Omental fat pad (tissue), 3 donors: ENCODE measurements at regions not wholly inside any gene's neighbourhood (a gene's known extent, or its start where the extent isn't known, plus 50 kb on each side); places are given as distances from the start of the nearest gene placed in this dataset.

Experiments used
- ATAC-seq: fragments of 150-250 bp; one replicate; pipeline ENCODE4 v1.9.1; 2016; ENCODE audit warnings: mild to moderate bottlenecking, moderate library complexity; ENCODE audit not compliant: low FRiP score
- DNase-seq: peaks from one replicate; pipeline ENCODE4 v3.0.0-alpha.2; 2019; ENCODE audit warnings: low spot score
- TF ChIP-seq, protein P1 (sequence below), 3 donors: fragments of 450-650 bp; IDR thresholded peaks; one replicate each; pipeline ENCODE4 v1.5.1; 2016 to 2017; ENCODE audit warnings: antibody characterized with exemption in 3 of 3, mild to moderate bottlenecking in 3 of 3, moderate library complexity in 2 of 3

DNA sequence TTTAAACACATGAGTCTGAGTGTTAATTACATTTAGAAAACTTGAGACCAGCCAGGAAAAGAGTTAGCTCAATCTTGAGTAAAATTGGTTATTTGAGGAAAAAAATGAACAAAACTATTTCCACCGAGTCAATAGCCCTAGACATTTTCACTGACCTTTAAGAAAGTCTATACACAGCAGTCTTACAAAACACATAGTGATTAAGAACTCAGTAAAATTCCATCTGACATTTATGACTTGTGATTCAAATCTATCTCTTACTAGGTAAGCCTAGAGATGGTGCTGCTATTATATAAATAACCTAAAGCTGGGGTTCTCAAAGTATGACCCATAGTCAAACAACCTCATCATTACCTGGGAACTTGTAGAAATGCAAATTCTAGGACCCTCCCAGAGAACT lies 109.1 kb upstream of the COL8A1 start:
- TF ChIP-seq, protein P1, sequence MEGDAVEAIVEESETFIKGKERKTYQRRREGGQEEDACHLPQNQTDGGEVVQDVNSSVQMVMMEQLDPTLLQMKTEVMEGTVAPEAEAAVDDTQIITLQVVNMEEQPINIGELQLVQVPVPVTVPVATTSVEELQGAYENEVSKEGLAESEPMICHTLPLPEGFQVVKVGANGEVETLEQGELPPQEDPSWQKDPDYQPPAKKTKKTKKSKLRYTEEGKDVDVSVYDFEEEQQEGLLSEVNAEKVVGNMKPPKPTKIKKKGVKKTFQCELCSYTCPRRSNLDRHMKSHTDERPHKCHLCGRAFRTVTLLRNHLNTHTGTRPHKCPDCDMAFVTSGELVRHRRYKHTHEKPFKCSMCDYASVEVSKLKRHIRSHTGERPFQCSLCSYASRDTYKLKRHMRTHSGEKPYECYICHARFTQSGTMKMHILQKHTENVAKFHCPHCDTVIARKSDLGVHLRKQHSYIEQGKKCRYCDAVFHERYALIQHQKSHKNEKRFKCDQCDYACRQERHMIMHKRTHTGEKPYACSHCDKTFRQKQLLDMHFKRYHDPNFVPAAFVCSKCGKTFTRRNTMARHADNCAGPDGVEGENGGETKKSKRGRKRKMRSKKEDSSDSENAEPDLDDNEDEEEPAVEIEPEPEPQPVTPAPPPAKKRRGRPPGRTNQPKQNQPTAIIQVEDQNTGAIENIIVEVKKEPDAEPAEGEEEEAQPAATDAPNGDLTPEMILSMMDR (IDR thresholded peaks at IDR 0.05): no peak
- peak; percentile 59 for ATAC-seq

DNA sequence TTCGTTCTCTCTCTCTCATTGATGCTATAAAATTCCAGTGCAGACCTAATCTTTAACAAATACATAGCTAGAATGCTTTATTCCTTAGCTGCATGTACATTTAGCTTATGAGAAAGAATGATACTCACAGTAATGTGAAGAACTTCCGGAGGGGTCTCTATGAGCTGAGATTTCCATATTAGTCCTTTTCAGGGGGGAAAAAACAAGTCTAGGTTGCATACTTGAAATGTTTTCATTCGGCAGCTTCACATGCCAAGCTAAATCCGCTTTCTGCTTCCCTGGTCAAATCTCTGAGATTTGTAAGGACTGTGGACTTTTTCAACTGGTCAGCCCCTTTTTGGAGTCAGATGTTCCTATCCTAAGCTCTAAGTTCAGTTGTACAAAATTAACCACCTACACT lies 111.5 kb upstream of the COL8A1 start:
- TF ChIP-seq, protein P1 (IDR thresholded peaks at IDR 0.05): no peak
- ATAC-seq (no peak), DNase-seq (no peak)

More for the DNA sequence above, 109.1 kb upstream of the COL8A1 start:
- no peak for DNase-seq

DNA sequence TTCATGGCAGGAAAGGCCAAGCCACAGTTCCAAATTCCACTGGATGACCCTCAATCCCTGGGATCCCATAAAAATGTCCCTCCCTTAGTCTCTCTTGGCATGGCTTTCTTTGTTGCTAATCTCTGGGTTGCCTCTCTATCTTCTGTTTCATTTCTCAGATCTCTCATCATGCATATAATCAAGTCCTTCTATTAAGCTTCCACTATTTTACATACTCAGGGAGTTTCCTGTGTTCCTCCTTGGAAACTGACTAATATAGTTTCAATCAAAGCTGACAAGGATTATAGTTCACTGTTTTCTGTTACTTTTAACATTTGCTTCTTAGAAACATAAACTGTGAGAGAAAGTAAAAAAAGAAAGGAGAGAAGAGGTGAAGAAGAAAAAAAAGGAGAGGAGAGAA lies 113.8 kb upstream of the COL8A1 start:
- TF ChIP-seq, protein P1 (IDR thresholded peaks at IDR 0.05): no peak
- ATAC-seq (no peak), DNase-seq (no peak)

DNA sequence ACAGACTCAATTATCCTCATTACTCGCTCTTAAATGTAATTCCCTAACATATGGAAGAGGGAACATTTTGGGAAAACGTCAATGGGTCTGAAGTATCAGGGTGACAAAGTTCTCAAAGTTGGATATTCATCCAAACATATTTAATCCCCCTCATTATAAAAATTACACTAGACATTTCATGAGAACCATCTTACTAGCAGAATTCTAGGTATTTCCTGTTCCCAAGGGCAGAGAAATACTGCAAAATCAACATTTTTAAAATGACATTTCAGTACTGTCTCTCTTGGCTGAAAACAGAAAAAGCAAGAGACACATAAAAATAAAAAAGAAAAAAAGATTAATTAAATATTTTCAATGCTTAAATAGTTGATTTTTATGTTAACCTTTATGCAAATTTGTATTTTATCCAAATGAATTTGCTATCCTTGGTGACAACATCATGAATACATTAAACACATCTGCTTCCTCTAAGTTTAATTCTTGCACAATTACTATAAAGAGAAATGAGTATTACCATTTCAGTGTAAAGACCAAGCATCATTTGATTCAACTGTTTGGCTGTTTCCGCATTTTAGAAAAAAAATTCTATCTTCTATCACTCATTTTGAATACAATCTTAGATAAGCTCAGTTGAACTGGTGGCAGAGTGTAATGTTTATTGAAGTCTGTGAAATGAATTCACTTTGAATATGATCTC lies 114.8 kb upstream of the COL8A1 start:
- ATAC-seq: no peak
- TF ChIP-seq, protein P1 (IDR thresholded peaks at IDR 0.05): no peak
- no peak for DNase-seq

DNA sequence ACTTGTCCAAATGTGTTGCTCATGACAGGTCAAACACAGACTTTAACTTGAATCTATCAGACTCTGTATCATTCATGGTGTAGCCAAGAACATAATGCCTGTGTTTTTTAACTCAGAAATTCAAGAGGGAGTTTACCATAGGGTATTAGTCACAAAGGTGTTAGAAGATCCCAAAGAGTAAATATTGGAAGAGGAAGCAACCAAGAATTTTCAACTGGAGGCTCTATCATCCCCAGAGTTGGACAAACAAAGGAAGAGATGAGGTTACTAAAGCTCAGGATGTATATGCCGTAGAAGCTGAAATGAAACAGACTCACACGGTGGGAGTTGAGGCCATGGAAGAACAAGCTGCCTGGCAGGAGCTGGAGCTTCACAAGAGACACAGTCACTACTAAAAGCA lies 116.2 kb upstream of the COL8A1 start:
- TF ChIP-seq, protein P1 (IDR thresholded peaks at IDR 0.05): no peak
- no peak for DNase-seq
- ATAC-seq: no peak

DNA sequence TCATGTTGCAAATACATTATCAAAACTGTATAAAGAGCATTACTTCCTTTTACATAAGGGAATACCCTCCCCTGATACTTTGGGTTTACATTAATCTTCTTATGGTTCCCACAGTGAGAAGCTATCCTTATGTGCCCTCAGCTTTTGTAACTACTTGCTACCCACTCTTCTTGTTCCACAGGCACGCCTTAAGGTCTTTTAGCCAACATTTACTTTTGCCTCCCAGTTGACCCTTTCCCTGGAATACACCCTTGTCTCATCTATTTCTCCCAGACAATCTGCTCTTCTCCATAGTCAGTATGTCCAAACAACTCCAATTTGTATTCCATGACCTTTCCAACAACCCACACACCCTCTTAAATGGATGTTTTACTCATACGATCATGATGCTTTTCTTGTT lies 116.8 kb upstream of the COL8A1 start:
- DNase-seq (no peak), ATAC-seq (peak; percentile 14)
- TF ChIP-seq, protein P1 (IDR thresholded peaks at IDR 0.05): no peak

DNA sequence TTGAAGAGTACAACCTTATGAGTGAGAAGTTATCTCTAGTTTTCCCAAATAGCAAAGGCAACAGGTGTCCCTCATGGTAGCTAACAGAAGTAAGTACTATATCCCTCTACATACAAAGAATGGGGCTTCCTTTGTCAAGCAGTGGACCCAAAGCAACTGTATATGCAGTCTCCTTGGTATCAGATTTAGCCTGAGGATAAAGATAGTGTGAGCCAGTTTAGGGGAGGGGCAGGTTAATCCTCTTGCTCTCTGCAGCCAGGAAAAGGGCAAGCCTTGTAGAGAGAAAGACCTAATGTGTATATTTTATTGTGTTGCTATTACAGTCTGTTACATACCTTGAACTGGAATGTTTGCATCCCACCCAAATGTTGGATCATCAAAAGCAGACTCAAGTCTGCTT lies 117.9 kb upstream of the COL8A1 start:
- DNase-seq (no peak), ATAC-seq (no peak)
- TF ChIP-seq, protein P1 (IDR thresholded peaks at IDR 0.05): no peak
